HG03175 (cell line): ENCODE measurements at regions not wholly inside any gene's neighbourhood (a gene's known extent, or its start where the extent isn't known, plus 50 kb on each side); places are given as distances from the start of the nearest gene placed in this dataset.
"Not testable (repeated sequence)": the region's sequence is repeated elsewhere in the genome, so short reads cannot be mapped to it uniquely, and the experiment has no call there.

Source experiments
- ATAC-seq: cut with Tn5 transposase; IDR thresholded peaks from one replicate; pipeline ENCODE4 v1.9.1; 2021; ENCODE audit warnings: mild to moderate bottlenecking, moderate library complexity; ENCODE audit not compliant: unreplicated experiment

DNA sequence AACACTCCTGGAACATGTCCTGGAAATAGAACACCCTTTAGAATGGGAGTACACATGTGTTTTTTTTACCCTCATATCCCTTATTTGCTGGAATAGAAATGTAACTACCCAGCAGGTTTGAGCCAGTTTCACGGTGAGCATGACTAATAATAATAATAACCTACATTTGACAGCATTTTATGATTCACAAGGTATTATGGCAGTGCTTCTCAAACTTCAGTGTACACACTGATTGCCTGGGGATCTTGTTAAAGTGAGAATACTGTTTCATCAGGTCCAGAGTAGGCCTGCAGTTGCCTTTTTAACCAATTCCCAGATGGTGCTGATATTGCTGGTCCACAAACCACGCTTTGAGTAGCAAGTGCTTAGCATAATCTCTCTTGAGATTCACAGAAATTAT, 63.9 kb downstream of the NFKBIZ start:
- ATAC-seq = no peak

DNA sequence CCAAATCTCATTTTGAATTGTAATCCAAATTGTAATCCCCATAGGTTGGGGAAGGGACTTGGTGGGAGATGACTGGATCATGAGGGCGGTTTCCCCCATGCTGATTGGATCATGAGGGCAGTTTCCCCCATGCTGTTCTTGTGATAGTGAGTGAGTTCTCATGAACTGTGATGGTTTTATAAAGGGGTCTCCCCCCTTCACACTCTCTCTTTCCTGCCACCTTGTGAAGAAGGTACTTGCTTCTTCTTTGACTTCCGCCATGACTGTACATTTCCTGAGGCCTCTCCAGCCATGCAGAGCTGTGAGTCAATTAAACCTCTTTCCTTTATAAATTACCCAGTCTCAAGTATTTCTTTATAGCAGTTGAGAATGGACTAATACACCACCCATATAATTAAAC, 68.4 kb downstream of the NFKBIZ start:
- not testable (repeated sequence) for ATAC-seq

DNA sequence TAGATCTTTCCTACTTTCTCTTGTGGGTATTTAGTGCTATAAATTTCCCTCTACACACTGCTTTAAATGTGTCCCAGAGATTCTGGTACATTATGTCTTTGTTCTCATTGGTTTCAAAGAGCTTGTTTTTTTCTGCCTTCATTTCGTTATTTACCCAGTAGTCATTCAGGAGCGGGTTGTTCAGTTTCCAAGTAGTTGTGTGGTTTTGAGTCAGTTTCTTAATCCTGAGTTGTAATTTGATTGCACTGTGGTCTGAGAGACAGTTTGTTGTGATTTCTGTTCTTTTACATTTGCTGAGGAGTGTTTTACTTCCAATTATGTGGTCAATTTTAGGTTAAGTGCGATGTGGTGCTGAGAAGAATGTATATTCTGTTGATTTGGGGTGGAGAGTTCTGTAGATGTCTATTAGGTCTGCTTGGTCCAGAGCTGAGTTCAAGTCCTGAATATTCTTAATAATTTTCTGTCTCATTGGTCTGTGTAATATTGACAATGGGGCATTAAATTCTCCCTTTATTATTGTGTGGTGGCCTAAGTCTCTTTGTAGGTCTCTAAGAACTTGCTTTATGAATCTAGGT, 72.9 kb downstream of the NFKBIZ start:
- not testable (repeated sequence) for ATAC-seq

DNA sequence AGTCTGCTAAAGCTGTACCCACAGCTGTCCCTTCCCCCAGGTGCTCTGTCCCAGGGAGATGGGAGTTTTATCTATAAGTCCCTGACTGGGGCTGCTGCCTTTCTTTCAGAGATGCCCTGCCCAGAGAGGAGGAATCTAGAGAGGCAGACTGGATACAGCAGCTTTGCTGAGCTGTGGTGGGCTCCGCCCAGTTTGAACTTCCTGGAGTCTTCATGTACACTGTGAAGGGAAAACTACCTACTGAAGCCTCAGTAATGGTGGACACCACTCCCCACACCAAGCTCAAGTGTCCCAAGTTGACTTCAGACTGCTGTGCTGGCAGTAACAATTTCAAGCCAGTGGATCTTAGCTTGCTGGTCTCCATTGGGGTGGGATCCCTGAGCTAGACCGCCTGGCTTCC, 75.3 kb downstream of the NFKBIZ start:
- ATAC-seq = not testable (repeated sequence)

DNA sequence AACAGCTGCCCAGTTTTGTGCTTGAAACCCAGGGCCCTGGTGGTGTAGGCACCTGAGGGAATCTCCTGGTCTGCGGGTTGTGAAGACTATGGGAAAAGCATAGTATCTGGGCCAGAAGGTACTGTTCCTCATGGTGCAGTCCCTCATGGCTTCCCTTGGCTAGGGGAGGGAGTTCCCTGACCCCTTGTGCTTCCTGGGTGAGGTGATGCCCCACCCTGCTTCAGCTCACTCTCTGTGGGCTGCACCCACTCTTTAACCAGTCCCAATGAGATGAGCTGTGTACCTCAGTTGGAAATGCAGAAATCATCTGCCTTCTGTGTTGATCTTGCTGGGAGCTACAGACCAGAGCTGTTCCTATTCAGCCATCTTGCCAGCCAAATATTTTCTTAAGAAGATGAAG, 75.8 kb downstream of the NFKBIZ start:
- not testable (repeated sequence) for ATAC-seq

DNA sequence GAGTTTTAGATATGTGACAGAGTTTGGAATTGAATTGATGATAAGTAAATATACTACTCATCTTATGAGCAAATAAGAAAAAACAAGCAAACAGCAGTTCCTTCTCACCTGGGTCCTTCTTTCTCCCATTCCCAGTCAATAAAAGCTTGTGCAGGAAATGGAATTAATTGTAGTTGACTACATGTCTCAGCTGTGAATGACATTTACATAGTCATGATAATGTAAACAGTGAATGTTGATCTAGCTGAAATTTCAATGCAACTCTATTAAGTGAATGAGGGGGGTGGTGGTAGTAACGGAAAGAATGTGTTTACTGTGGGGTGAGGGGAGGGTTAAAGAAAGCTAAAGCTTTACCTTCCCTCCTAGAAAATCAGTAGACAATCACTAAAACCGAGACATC, 76.2 kb downstream of the NFKBIZ start:
- ATAC-seq = no peak

DNA sequence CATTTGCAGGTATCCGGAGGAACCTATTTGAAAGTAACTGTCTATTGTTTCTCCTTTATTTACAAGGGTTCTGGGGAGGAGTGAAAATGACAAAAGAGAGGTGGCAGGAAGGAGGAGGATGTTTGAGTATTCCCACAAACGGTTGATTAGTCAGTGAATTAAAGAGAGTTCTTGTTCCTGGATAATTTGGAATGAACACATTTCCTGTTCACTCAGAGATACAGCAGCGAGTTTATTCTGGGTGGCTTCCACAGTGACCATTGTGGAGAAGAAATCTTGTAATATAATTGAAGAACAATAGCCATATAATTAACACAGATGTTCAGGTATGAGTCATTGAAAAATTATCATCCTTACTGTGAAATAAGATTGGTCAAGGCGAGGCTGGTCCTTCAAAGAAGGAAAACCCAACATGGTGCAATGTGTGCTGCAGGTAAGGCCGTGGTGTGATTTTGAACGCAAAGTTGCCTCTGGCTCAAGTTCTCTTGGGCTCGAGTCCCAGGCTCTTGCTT, 77.3 kb downstream of the NFKBIZ start:
- ATAC-seq = no peak

DNA sequence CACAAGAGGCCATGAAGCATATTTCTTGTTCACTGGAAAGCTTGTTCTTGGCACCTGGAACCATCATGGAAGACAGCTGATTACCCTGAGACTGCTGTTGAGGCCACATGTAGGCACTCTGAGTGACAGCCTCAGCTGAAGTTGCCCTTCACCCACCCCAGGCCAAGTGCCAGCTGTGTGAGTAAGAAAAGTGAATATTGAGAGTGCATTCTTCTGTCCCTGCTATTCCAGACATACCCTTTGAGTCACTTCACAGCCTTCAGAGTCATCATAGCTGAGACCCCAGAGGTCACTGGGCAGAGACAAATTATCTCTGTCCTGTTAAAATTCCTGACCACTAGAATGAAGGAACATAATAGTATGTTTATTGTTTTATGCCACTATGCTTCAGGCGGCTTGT, 79.6 kb downstream of the NFKBIZ start:
- no peak for ATAC-seq

DNA sequence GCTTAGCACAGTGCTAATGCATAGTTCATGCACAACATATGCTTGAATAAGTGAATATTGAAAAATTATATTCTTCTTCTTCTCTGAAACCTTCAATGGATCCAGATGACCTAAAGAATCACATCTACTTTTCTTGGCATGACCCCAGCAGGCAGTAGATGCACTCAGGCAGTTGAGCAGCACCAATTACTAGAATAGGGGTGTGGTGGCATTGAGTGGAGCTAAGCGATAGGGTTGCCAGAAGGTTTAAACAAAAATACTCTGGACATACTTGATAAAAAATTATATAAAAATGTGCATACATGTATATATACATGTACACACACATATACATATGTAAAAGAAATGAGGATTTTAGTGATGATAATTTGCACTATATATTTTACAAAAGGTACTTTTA, 81.8 kb downstream of the NFKBIZ start:
- no peak for ATAC-seq

DNA sequence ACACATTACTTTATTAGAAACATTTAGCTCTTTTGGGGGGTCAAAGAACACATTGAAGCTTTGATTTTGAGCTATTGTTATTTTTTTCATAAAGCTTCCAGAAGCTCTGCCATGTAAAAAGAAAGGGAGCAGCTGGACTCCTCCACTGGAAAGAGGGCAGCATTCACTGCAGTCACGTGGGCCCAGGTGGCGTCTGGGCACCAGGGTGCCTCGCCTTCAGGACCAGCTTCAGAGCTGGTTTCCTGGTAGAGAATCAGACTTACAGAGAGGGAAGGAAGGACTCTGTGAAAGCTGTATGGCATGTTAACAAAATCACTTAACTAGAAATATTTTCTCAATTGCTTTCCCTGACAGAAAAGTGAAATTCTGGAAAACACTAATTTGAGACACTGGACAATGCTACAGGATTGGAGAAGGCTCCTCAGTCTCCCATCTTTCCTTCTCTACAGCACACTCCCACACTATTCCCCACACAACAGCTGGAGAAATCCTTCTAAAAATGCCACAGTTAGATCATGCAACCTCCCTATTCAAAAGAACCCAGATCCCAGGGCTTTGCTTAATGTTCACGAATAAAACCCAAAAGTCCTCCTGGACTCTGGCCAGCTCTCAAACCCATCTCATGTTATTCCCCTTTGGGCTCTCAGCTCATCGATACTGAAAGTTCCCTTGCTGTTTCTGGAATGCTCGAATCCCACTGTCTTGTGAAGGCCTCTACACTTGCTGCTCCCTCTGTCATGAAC, 83.2 kb downstream of the NFKBIZ start:
- no peak for ATAC-seq

DNA sequence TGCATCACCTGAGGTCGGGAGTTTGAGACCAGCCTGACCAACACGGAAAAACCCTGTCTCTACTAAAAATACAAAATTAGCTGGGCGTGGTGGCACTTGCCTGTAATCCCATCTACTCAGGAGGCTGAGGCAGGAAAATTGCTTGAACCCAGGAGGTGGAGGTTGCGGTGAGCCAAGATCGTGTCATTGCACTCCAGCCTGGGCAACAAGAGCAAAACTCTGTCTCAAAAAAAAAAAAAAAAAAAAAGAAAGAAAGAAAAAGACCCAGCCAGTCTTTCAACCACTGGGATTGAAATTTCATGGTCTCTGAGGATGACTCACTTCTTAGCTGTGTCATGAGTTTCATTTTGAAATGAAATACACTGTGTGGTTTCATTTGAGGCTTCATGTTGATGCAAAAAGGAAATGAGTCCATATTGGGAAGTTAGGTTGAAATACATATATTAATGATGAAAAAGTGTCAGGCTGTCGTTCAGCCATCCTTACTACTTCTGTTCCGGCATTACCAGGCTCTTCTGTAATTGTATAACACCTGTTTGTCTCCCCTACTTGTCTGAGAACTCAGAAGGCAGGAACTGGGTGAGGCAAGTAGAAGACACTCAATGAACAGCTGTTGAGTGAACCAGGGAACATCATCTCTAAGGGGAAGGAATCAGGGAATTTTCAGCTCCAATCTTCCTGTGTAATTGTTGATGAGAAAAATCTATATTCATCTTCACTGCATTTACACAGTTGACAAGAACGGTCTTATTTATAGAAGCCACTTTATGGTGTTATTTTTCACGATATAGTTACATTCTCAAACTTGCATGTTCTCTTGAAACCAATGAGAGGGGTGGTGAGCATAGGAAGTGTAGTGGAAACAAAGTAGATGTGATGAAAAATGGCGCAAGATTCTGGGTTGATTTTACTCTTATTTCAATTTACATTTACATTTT, 87.4 kb downstream of the NFKBIZ start:
- ATAC-seq = peak; percentile 89

DNA sequence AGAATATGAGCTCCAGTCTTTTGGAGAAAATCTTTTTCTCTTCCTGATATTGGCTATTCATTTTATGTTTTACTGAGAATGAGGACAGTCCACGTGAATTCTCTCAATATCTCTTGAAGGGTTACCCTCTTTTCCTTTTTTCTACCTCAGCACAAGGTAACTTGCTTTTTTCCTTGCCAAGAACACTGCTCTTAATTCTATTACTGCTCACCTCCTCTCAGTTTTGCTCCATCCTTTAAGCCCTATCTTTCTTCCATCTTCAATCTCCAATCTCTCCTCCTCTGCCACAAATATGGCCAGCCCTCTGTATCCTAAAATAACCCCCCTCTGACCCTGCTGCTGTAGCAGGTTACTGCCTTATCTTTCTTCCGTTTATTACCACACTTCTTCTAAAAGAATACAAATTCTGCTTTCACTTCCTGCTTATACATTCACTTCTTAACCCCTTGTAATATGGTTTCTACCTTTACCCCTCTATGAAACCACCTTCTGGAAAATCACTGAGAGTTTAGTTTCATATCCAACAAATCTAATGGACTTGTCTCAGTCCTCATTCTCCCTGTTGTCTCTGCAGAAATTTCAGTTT, 89.0 kb downstream of the NFKBIZ start:
- peak; percentile 52 for ATAC-seq

DNA sequence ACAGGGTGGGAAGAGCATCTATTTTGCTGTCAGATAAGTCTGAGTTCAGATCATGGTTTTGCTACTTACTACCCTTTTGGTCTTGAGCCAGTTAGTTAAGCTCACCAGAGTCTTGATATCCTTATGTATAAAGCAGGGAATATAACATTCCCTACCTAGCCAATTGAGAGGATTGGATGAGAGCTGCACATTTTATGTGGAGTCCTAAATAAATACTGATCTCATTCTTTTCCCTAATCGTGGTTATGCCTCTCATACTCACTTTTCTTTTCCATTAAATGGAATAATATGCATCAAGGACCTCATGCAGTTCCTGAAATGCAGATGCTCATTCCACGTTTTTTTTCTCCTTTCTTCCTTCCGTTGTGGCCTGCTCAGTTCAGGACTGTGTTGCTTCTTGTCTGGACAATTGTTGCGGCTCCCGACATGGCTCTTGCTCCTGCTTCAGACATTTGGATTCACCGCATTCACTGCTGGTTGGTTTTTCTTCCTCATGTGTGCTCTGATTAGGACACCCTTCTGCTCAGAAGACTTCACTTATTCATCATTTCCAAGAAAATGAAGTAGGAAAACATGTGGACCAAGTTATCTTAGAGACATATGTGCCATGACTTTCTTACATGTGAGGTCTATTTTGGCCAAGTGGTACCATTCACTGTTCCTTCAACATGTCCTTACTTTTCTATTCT, 90.2 kb downstream of the NFKBIZ start:
- no peak for ATAC-seq

DNA sequence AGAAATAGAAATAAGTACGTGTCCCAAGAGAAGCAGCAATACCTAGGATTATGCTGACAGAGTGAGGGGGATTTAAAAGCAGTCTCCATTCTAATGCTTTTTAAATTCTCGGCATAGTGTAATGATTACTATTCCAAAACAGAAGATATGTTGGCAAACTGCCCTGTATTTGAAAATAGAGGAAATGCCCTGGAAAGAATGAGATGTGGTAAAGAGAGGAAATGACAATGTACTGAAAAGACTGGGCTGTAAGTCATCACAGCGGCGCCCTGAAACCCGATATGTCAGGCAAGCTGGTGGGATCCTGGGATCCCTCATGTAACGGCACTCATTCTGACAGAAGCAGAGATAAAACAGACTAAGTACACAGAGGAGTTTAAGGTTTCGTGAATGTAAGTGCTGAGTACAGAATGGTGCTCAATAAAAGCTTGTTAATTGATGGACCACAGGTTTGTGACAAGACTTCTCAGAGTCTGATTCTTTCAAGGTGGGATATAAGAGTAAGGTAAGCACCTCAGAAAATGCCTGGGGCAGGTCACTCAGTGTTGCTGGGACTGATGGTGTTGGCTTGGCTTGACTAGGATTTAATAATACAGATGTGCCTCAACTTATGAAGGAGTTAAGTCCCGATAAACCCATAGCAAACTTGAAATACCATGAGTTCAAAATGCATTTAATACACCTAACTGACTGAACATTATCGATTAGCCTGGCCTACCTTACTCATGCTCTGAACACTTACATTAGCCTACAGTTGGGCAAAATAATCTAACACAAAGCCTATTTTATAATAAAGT, 91.4 kb downstream of the NFKBIZ start:
- ATAC-seq = no peak

DNA sequence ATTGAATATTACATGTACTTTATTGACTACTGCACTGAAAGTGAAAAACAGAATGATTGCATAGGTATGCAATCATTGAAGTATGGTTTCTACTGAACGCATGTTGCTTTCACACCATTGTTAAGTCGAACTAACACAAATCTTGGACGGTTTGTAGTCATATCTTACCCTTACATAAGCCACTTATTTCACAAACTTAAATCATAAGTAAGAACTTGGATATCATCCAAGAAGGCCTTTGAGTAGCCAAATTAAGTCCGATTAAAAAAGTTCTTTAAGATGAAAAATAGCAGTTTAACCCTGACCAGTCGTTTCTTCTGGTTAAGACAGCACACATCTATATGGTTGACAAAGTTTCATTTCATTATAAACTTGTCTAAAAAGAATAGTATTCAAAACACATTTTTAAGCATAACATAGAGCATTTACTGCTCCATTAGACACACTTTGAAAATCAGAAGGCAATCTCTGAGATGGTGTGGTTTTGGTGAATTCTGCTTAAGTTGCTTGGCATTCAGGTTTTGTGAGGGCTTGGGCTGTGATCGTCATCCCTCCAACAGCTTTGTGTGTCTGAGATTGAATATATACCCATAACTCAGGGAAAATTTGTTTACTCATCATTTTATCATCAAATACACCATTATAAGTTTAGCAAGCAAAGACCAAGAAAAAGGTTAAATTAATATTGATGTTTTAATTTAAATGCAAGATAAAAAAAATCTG, 92.2 kb downstream of the NFKBIZ start:
- no peak for ATAC-seq

DNA sequence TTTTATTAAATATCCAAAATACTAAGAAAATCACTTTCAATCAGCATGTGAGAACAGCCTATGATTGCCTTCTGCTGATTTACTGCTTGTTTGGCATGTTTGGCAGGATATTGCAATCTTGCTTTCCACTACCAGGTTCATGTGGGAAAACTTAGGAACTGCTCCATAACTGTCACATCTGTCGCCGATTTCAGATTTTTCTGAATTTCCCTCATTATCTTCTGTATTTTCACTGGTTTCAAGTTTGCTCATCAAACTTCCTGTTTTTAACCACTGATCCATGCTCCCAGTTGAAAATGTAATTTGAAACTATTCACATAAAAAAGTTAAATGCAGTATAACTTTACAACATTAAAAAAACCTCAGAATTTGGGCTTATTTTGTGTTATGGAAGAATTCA, 93.0 kb downstream of the NFKBIZ start:
- ATAC-seq = no peak

DNA sequence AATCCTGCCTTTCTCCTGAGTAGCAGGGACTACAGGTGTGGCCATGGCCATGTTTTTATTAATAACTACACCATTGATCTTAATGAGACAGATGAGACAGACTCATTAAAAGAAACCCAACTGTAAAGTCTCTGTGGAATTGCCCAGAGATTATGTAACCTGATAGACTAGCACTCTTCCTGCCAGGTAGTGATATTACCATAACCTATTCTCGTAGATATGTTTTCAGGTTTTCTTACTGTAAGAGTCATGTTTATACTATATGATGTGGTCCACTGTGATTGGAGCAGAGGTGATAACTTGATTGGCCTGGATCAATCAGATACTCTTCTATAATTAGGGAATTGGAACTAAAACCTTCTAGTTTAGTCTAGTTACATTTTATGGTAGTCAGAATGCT, 93.7 kb downstream of the NFKBIZ start:
- peak; percentile 21 for ATAC-seq

DNA sequence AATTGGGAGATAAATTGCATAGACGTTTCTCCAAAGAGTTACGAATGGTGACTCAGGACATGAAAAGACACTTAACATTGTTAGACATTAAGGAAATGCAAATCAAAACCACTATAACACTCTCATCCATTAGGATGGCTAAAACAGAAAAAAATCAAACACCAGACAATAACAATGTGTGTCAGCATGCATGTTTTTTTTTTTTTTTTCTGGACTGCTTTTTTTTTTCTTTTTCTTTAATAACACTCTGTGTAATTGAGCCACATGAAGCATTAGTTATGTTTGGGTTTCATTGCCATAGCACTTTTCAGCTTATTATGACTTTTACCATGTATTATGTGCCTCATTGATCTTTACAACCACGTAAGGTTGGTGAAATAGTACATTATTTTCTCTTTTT, 95.0 kb downstream of the NFKBIZ start:
- ATAC-seq = no peak

DNA sequence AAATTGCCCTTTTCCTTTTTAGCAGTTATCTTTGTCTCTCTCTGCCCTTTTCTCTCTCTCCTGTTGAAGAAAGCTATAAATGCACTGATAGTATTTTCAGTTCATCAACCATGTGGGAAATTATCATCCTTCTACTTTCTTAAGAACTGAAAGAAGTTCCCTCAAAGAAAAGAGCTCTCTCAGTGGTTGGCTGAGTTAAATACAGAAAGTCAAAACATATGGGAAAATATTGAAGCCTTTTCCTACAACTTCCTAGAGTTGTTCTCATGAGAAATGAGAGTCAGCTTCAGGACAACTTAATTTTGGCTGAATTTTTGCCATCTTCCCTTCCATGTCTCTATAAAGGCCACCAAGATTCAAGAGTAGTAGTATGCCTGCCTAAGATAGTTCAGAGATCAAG, 96.7 kb downstream of the NFKBIZ start:
- no peak for ATAC-seq
